ENCODE measurements at regions not wholly inside any gene's neighbourhood (a gene's known extent, or its start where the extent isn't known, plus 50 kb on each side); places are given as distances from the start of the nearest gene placed in this dataset.
"Not testable (repeated sequence)": the region's sequence is repeated elsewhere in the genome, so short reads cannot be mapped to it uniquely, and the experiment has no call there.

GRCh38 chr1:79188337-79188736 lies 181.8 kb upstream of the ADGRL4 start:
- H3K36me3 Mint-ChIP-seq (ENCODE audit: low read depth): no peaks in the 10 kb centered on the region
- no peaks in the 10 kb centered on the region for H3K4me1 Mint-ChIP-seq
- peaks cover 12% of the 10 kb centered on the region for H3K9me3 Mint-ChIP-seq
- H3K27me3 Mint-ChIP-seq: no peaks in the 10 kb centered on the region
- no peak overlapping the region for H3K4me3 Mint-ChIP-seq
- no peak overlapping the region for H3K27ac Mint-ChIP-seq
- DNase-seq (no peak), ATAC-seq (no peak)

GRCh38 chr1:79186260-79186659 lies 179.7 kb upstream of the ADGRL4 start:
- no peak overlapping the region for H3K4me3 Mint-ChIP-seq
- no peak for ATAC-seq
- H3K4me1 Mint-ChIP-seq: no peaks in the 10 kb centered on the region
- H3K36me3 Mint-ChIP-seq (ENCODE audit: low read depth): no peaks in the 10 kb centered on the region
- H3K27ac Mint-ChIP-seq: no peak overlapping the region
- peaks cover 10% of the 10 kb centered on the region for H3K9me3 Mint-ChIP-seq
- no peak for DNase-seq
- no peaks in the 10 kb centered on the region for H3K27me3 Mint-ChIP-seq

GRCh38 chr1:79177844-79178243 lies 171.3 kb upstream of the ADGRL4 start:
- no peaks in the 10 kb centered on the region for H3K4me1 Mint-ChIP-seq
- H3K4me3 Mint-ChIP-seq: no peak overlapping the region
- no peak for ATAC-seq
- peaks cover 24% of the 10 kb centered on the region for H3K9me3 Mint-ChIP-seq
- no peaks in the 10 kb centered on the region for H3K27me3 Mint-ChIP-seq
- H3K27ac Mint-ChIP-seq: no peak overlapping the region
- DNase-seq: no peak
- no peaks in the 10 kb centered on the region for H3K36me3 Mint-ChIP-seq (ENCODE audit: low read depth)

- ATAC-seq (no peak), DNase-seq (no peak)
- Mint-ChIP-seq H3K4me1 (no peaks in the 10 kb centered on the region), H3K27me3 (no peaks in the 10 kb centered on the region), H3K27ac (no peak overlapping the region), H3K36me3 (ENCODE audit: low read depth) (no peaks in the 10 kb centered on the region), H3K4me3 (no peak overlapping the region), H3K9me3 (peaks cover 20% of the 10 kb centered on the region)
These were observed 154.5 kb upstream of the ADGRL4 start for GRCh38 chr1:79161077-79161476.

- H3K27me3 Mint-ChIP-seq: no peaks in the 10 kb centered on the region
- H3K9me3 Mint-ChIP-seq: peaks cover 13% of the 10 kb centered on the region
- no peak overlapping the region for H3K4me3 Mint-ChIP-seq
- H3K4me1 Mint-ChIP-seq: no peaks in the 10 kb centered on the region
- no peaks in the 10 kb centered on the region for H3K36me3 Mint-ChIP-seq (ENCODE audit: low read depth)
- ATAC-seq (no peak), DNase-seq (no peak)
- H3K27ac Mint-ChIP-seq: no peak overlapping the region
These were observed 149.5 kb upstream of the ADGRL4 start for GRCh38 chr1:79155991-79156390.

- DNase-seq: no peak
- no peaks in the 10 kb centered on the region for H3K4me1 Mint-ChIP-seq
- no peaks in the 10 kb centered on the region for H3K27me3 Mint-ChIP-seq
- no peak overlapping the region for H3K4me3 Mint-ChIP-seq
- H3K9me3 Mint-ChIP-seq: no peaks in the 10 kb centered on the region
- H3K36me3 Mint-ChIP-seq (ENCODE audit: low read depth): no peaks in the 10 kb centered on the region
- no peak overlapping the region for H3K27ac Mint-ChIP-seq
- no peak for ATAC-seq
These were observed 144.7 kb upstream of the ADGRL4 start for GRCh38 chr1:79151006-79151796.

- no peaks in the 10 kb centered on the region for H3K27me3 Mint-ChIP-seq
- no peak overlapping the region for H3K4me3 Mint-ChIP-seq
- H3K9me3 Mint-ChIP-seq: no peaks in the 10 kb centered on the region
- H3K36me3 Mint-ChIP-seq (ENCODE audit: low read depth): no peaks in the 10 kb centered on the region
- no peaks in the 10 kb centered on the region for H3K4me1 Mint-ChIP-seq
- ATAC-seq (no peak), DNase-seq (no peak)
- no peak overlapping the region for H3K27ac Mint-ChIP-seq
These were observed 144.0 kb upstream of the ADGRL4 start for GRCh38 chr1:79150576-79150975.

- not testable (repeated sequence) for DNase-seq; H3K4me3 Mint-ChIP-seq; H3K36me3 Mint-ChIP-seq (ENCODE audit: low read depth); H3K27me3 Mint-ChIP-seq; H3K4me1 Mint-ChIP-seq; H3K9me3 Mint-ChIP-seq; ATAC-seq; H3K27ac Mint-ChIP-seq
These were observed 131.7 kb upstream of the ADGRL4 start for GRCh38 chr1:79138227-79138626.

- Mint-ChIP-seq H3K27ac (no peak overlapping the region), H3K4me3 (no peak overlapping the region), H3K4me1 (no peaks in the 10 kb centered on the region), H3K36me3 (ENCODE audit: low read depth) (no peaks in the 10 kb centered on the region), H3K9me3 (peaks cover 7% of the 10 kb centered on the region), H3K27me3 (no peaks in the 10 kb centered on the region)
- no peak for ATAC-seq
- DNase-seq: no peak
These were observed 127.3 kb upstream of the ADGRL4 start for GRCh38 chr1:79133774-79134364.

- DNase-seq (no peak), ATAC-seq (no peak)
- H3K9me3 Mint-ChIP-seq: peaks cover 3% of the 10 kb centered on the region
- H3K36me3 Mint-ChIP-seq (ENCODE audit: low read depth): no peaks in the 10 kb centered on the region
- H3K27me3 Mint-ChIP-seq: no peaks in the 10 kb centered on the region
- H3K4me3 Mint-ChIP-seq: no peak overlapping the region
- no peaks in the 10 kb centered on the region for H3K4me1 Mint-ChIP-seq
- no peak overlapping the region for H3K27ac Mint-ChIP-seq
These were observed 125.1 kb upstream of the ADGRL4 start for GRCh38 chr1:79131626-79132025.

- no peak for DNase-seq
- Mint-ChIP-seq H3K9me3 (no peaks in the 10 kb centered on the region), H3K27ac (no peak overlapping the region), H3K4me3 (no peak overlapping the region), H3K36me3 (ENCODE audit: low read depth) (no peaks in the 10 kb centered on the region), H3K27me3 (no peaks in the 10 kb centered on the region), H3K4me1 (no peaks in the 10 kb centered on the region)
- ATAC-seq: no peak
These were observed 123.4 kb upstream of the ADGRL4 start for GRCh38 chr1:79129914-79130313.

- DNase-seq: no peak
- no peak overlapping the region for H3K27ac Mint-ChIP-seq
- H3K27me3 Mint-ChIP-seq: no peaks in the 10 kb centered on the region
- H3K36me3 Mint-ChIP-seq (ENCODE audit: low read depth): no peaks in the 10 kb centered on the region
- H3K9me3 Mint-ChIP-seq: no peaks in the 10 kb centered on the region
- H3K4me3 Mint-ChIP-seq: no peak overlapping the region
- ATAC-seq: no peak
- H3K4me1 Mint-ChIP-seq: no peaks in the 10 kb centered on the region
These were observed 122.2 kb upstream of the ADGRL4 start for GRCh38 chr1:79128722-79129121.

GRCh38 chr1:79124756-79125155 lies 118.2 kb upstream of the ADGRL4 start:
- ATAC-seq (no peak), DNase-seq (no peak)
- no peaks in the 10 kb centered on the region for H3K27me3 Mint-ChIP-seq
- no peak overlapping the region for H3K4me3 Mint-ChIP-seq
- H3K4me1 Mint-ChIP-seq: no peaks in the 10 kb centered on the region
- H3K36me3 Mint-ChIP-seq (ENCODE audit: low read depth): no peaks in the 10 kb centered on the region
- H3K27ac Mint-ChIP-seq: no peak overlapping the region
- H3K9me3 Mint-ChIP-seq: peaks cover 7% of the 10 kb centered on the region

- H3K9me3 Mint-ChIP-seq: peaks cover 14% of the 10 kb centered on the region
These were observed 116.0 kb upstream of the ADGRL4 start for GRCh38 chr1:79122521-79122920.

GRCh38 chr1:79117376-79117775 lies 110.8 kb upstream of the ADGRL4 start:
- Mint-ChIP-seq H3K4me1 (no peaks in the 10 kb centered on the region), H3K4me3 (no peak overlapping the region), H3K27me3 (no peaks in the 10 kb centered on the region), H3K36me3 (ENCODE audit: low read depth) (no peaks in the 10 kb centered on the region), H3K9me3 (peaks cover 24% of the 10 kb centered on the region), H3K27ac (no peak overlapping the region)
- DNase-seq: no peak
- ATAC-seq: no peak

More at GRCh38 chr1:79122521-79122920, 116.0 kb upstream of the ADGRL4 start:
- Mint-ChIP-seq H3K36me3 (ENCODE audit: low read depth) (no peaks in the 10 kb centered on the region), H3K27ac (no peak overlapping the region), H3K4me1 (no peaks in the 10 kb centered on the region), H3K27me3 (no peaks in the 10 kb centered on the region), H3K4me3 (no peak overlapping the region)
- DNase-seq (no peak), ATAC-seq (no peak)
